ENCODE measurements at regions not wholly inside any gene's neighbourhood (a gene's known extent, or its start where the extent isn't known, plus 50 kb on each side); places are given as distances from the start of the nearest gene placed in this dataset.

GRCh38 chr1:239662950-239663349 lies 276.6 kb downstream of the CHRM3 start:
- TF ChIP-seq POLR2A (IDR thresholded peaks at IDR 0.05) (no peak), CTCF (IDR thresholded peaks at IDR 0.05) (no peak), EP300 (IDR thresholded peaks at IDR 0.05) (no peak), POLR2AphosphoS5 (IDR thresholded peaks at IDR 0.05) (no peak)
